IPS DF 4.7 (cell line): ENCODE measurements at regions not wholly inside any gene's neighbourhood (a gene's known extent, or its start where the extent isn't known, plus 50 kb on each side); places are given as distances from the start of the nearest gene placed in this dataset.
"Not testable (repeated sequence)": the region's sequence is repeated elsewhere in the genome, so short reads cannot be mapped to it uniquely, and the experiment has no call there.

Experiments used
- DNase-seq: peaks from one replicate; pipeline ENCODE4 v3.0.0-alpha.2; 2013; ENCODE audit warnings: low spot score; ENCODE audit errors: extremely low read depth

- no peak for DNase-seq
These were observed 167.4 kb upstream of the RREB1 start for GRCh38 chr6:6940031-6941025.

- no peak for DNase-seq
These were observed 166.6 kb upstream of the RREB1 start for GRCh38 chr6:6941201-6941600.

DNA sequence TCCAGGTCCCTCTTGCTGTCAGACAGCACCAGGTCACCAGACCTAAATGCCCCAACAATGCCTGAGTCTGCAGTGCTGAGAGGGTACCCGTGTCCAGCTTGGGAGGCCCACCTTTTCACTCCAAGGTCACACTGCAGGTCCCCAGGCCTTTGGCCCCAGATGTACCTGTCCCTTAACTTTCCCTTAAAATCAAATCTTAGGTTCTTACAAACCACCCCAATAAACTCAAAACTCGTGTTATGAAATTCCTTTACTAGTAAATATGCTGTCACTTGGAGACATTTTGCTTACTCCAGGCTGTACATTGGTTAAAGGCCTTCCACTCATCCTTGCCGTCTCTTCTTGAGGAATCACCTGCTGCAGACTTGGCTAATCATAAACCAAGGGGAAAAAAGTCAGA lies 165.7 kb upstream of the RREB1 start:
- DNase-seq, result no peak

- DNase-seq, result no peak
These were observed 164.9 kb upstream of the RREB1 start for GRCh38 chr6:6942831-6943230.

DNA sequence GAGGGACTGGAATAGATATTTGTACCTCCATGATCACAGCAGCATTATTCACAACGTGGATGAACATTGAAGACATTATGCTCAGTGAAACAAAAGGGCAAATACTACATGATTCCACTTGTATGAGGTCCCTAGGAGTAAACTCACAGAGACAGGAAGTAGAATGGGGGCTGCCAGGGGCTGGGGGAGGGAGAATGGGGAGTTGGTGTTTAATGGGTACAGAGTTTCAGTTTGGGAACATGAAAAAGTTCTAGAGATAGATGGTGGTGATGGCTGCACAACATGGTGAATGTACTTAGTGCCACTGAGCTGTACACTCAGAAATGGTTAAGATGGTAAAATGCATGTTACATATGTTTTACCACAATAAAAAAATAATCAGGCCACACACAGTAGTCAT lies 164.3 kb upstream of the RREB1 start:
- DNase-seq, result no peak

DNA sequence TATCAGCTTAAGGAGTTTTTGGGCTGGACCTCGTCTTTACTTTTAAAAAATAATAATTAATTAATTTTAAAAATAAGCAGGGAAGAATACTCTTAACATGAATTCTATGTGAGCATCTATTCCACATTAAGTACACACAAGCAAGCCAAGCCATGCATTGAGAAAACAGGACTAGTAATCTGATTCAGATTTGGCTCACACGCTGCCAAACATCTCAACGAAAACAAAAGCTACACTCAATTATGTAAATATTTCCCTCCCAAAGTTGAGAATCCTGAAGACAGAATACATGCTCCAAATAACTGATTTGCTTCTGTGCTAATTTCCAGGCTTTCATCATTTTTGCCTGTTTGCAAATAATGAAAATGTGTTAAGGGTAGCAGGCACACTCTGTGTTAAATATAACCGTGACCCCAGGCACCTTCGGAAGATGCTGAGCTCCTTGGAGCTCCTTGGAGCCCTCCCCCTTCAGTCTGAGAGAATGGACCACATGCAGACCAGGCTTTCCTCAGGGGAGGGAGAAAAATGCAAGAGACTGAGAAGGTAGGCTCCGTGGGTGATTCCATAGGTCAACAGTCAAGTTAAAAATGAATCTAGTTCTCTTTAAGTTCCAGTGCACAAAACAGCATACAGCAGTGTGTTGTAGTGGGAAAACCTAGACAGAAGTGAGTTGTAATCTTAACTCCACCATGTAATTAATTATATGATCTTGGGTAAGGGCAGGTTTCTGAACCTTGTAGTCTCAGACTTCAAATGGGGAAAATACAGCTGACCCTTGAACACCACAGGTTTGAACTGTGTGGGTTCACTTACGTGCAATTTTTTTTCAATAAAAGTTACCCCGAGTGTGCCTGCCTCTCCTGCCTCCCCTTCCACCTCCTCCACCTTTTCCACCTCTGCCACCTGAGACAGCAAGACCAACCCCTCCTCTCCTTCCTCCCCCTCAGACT lies 161.3 kb upstream of the RREB1 start:
- no peak for DNase-seq

DNA sequence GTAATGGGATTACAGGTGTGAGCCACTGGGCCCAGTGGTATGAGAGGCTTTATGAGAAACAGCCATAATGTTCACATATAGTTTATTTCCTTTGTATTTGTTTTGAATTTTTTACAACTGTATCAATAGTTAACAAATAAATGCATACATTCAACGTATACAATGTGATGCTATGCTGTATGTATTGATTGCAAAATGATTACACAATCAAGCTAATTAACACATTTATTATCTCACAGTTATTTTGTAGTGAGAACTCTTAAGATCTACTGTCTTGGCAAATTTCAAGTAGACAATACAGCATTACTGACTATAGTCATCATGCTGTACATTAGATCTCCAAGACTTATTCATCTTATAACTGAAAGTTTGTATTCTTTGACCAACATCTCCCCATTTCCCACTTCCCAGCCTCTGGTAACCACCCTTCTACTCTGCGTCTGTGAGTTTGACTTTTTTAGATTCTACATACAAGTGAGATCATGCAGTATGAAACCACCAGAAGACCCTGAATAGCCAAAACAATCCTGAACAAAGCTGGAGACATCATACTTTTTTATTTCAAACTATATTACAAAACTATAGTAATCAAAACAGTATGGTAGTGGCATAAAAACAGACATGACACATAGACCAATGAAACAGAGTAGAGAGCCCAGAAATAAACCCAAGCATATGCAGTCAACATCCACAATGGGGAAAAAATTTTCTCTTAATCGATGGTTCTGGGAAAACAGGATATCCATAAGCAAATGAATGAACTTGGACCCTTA lies 157.2 kb upstream of the RREB1 start:
- no peak for DNase-seq

- no peak for DNase-seq
These were observed 156.4 kb upstream of the RREB1 start for GRCh38 chr6:6951355-6951754.

DNA sequence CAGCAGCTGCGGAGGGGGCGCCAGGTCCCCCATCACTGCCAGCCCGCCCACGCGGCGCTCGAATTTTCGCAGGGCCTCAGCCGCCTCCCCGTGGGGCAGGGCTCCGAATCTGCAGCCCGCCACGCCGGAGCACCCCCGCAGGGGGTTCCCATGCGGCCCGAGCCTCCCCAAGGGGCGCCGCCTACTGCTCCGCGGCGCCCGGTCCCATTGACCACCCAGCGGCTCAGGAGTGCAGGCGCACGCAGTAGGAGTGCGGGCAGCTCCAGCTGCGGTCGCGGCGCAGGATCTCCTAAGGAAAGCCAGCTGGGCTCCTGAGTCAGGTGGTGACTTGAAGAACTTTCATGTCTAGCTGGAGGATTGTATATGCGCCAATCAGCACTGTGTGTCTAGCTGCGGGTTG lies 155.3 kb upstream of the RREB1 start:
- DNase-seq, result no peak

GRCh38 chr6:6952927-6953326 lies 154.8 kb upstream of the RREB1 start:
- DNase-seq, result not testable (repeated sequence)

DNA sequence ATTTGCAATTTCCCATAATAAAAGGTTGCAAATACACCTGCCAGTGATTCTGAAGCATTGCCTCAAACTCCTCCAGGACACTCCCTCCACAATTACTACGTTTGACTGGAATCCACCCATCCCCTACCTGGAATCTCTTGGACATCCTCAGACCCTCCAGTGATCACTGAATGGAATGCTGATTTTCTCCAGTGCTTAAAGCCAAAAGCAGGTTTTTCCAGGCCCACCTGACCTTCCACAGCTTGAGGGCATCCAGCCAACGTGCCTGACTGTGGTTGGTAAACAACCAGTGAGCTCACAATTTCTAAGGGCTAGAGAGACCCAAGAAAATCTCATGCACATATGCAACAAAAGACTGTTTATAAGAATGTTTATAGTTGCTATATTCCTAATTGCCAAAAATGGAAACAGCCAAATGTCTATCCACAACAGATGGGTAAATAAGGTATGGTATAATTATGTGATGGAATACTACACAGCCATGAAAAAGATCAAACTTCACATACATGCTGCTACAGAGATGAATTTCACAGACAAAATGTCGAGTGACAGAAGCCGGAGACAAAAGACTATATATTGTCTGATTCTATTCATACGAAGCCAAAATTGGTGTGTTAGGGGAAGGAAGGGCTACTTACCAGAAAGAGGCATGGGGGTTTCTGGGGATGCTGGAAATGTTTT lies 147.1 kb upstream of the RREB1 start:
- no peak for DNase-seq

- DNase-seq, result no peak
These were observed 145.7 kb upstream of the RREB1 start for GRCh38 chr6:6962086-6962485.

- DNase-seq, result no peak
These were observed 145.1 kb upstream of the RREB1 start for GRCh38 chr6:6962699-6963098.

- DNase-seq, result not testable (repeated sequence)
These were observed 144.4 kb upstream of the RREB1 start for GRCh38 chr6:6963390-6963789.

GRCh38 chr6:6964675-6965074 lies 143.1 kb upstream of the RREB1 start:
- no peak for DNase-seq

DNA sequence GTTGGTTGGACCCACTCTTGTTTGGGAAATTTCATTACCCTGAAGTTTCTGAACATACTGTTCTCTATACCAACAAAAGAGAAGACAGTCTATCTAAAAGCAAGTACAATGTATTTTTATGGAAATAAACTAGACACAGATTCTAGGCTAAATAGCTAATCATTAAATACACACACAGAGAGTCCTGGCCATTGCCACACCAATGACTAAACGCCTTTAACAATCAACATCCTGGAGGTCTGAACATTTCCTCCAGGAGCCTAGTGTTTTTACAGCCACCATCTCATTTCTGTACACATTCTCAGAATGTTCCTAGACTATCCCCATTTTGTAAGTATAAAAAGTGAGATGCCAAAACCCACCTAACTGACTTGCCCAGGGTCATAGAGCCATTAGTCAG lies 141.6 kb upstream of the RREB1 start:
- DNase-seq, result no peak

DNA sequence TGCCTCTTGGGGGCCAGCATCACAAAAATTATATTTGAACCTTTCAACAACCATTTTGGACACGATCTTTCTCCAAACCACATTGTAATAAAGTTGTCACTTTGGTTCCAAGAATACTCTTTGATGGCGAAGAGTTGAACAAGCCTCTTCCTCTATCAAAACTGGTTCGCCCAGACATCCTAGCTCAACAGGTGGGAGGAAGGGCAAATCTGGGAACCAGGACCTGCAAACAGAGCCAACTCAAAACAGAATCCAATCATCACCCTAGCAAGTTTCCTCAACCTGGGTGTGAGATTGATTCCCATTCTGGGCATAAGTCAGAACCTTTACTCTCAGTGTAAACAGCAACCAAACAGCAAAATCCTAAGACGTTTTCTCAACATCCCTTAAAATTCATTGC lies 141.2 kb upstream of the RREB1 start:
- no peak for DNase-seq

DNA sequence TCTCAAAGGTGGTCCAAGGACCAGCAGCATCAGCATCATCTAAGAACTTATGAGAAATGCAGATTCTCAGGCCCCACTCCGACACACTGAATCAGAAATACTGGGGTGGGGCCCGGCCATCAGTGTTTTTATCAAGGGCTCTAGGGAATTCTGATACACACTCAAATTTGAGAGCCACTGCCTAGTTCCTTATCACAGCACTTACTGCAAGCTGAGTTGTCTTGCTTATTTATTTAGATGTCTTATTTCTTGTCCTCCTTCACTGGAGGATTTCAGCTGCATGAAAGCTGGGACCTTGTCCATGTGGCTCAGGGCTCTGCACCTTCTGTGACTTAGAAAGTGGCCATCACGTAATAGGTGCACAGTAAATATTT lies 139.4 kb upstream of the RREB1 start:
- no peak for DNase-seq

GRCh38 chr6:6968731-6969552 lies 138.8 kb upstream of the RREB1 start:
- no peak for DNase-seq

GRCh38 chr6:6969761-6970223 lies 138.0 kb upstream of the RREB1 start:
- no peak for DNase-seq
